ENCODE measurements at regions not wholly inside any gene's neighbourhood (a gene's known extent, or its start where the extent isn't known, plus 50 kb on each side); places are given as distances from the start of the nearest gene placed in this dataset.

GRCh38 chr5:72042097-72042496 is 65.2 kb upstream of the MAP1B start:
- no peak for DNase-seq (ENCODE audit: low read depth in 2 of 2)

GRCh38 chr5:72045692-72046091 is 61.6 kb upstream of the MAP1B start:
- no peak for DNase-seq (ENCODE audit: low read depth in 2 of 2)

GRCh38 chr5:72046106-72046505 is 61.2 kb upstream of the MAP1B start:
- DNase-seq (ENCODE audit: low read depth in 2 of 2) = no peak

GRCh38 chr5:72055636-72056035 is 51.6 kb upstream of the MAP1B start:
- DNase-seq (ENCODE audit: low read depth in 2 of 2) = no peak
